GM13976 (cell line): ENCODE measurements at regions not wholly inside any gene's neighbourhood (a gene's known extent, or its start where the extent isn't known, plus 50 kb on each side); places are given as distances from the start of the nearest gene placed in this dataset.

Source experiments
- DNase-seq: peaks from one replicate; pipeline ENCODE4 v3.0.0; 2012; ENCODE audit warnings: low spot score
- CTCF ChIP-seq: IDR thresholded peaks from 2 replicates; pipeline ENCODE4 v1.5.1; 2012; ENCODE audit warnings: borderline replicate concordance, mild to moderate bottlenecking; ENCODE audit not compliant: insufficient read depth; ENCODE audit errors: extremely low read depth, missing control alignments, control extremely low read depth
- in situ Hi-C: fragments of 300-500 bp; cut with MboI; formaldehyde crosslinking; loops from one replicate; pipeline ENCODE4 v1.12.0; 2022; ENCODE audit warnings: low sequenced_read_pairs, mixed read lengths, inconsistent platforms; ENCODE audit not compliant: unreplicated experiment

- in situ Hi-C loops: no loop called here
- no peak for TF ChIP-seq CTCF
- no peak for DNase-seq
These were observed 123.9 kb downstream of the GPR65 start for GRCh38 chr14:88128816-88129215.

- no peak for TF ChIP-seq CTCF
- in situ Hi-C loops: no loop called here
- DNase-seq: peak; percentile 16
These were observed 124.5 kb downstream of the GPR65 start for GRCh38 chr14:88129306-88130056.

- in situ Hi-C loops: no loop called here
- TF ChIP-seq CTCF: no peak
- no peak for DNase-seq
These were observed 125.1 kb downstream of the GPR65 start for GRCh38 chr14:88130057-88130432.
